BE2C (cell line): ENCODE measurements at regions not wholly inside any gene's neighbourhood (a gene's known extent, or its start where the extent isn't known, plus 50 kb on each side); places are given as distances from the start of the nearest gene placed in this dataset.

Experiments used
- DNase-seq: peaks from one replicate; pipeline ENCODE4 v3.0.0-alpha.2; 2020
- H3K27me3 ChIP-seq: fragments of 250-450 bp; sonication (Bioruptor Pico); 2 replicates; pipeline ENCODE4 v1.5.1; 2020; ENCODE audit warnings: mild to moderate bottlenecking
- H3K36me3 ChIP-seq: fragments of 250-450 bp; sonication (Bioruptor Pico); 2 replicates; pipeline ENCODE4 v1.5.1; 2020; ENCODE audit warnings: mild to moderate bottlenecking
- H3K4me1 ChIP-seq: fragments of 250-450 bp; sonication (Bioruptor Pico); 2 replicates; pipeline ENCODE4 v1.5.1; 2020
- H3K4me3 ChIP-seq: 2 replicates; pipeline ENCODE4 v1.5.1; 2011; ENCODE audit warnings: low read depth, low read length
- H3K9me3 ChIP-seq: fragments of 250-450 bp; sonication (Bioruptor Pico); 2 replicates; pipeline ENCODE4 v1.5.1; 2020
- TF ChIP-seq, protein P1 (sequence below): IDR thresholded peaks from 2 replicates; pipeline ENCODE4 v1.5.1; 2012; ENCODE audit warnings: mild to moderate bottlenecking, low read depth, low read length

GRCh38 chr2:42921147-42921520 lies 128.8 kb upstream of the HAAO start:
- Histone ChIP-seq H3K27me3 (no peaks in the 10 kb centered on the region), H3K9me3 (no peaks in the 10 kb centered on the region), H3K36me3 (no peaks in the 10 kb centered on the region), H3K4me1 (peaks cover 4% of the 10 kb centered on the region), H3K4me3 (no peak overlapping the region)
- TF ChIP-seq, protein P1, sequence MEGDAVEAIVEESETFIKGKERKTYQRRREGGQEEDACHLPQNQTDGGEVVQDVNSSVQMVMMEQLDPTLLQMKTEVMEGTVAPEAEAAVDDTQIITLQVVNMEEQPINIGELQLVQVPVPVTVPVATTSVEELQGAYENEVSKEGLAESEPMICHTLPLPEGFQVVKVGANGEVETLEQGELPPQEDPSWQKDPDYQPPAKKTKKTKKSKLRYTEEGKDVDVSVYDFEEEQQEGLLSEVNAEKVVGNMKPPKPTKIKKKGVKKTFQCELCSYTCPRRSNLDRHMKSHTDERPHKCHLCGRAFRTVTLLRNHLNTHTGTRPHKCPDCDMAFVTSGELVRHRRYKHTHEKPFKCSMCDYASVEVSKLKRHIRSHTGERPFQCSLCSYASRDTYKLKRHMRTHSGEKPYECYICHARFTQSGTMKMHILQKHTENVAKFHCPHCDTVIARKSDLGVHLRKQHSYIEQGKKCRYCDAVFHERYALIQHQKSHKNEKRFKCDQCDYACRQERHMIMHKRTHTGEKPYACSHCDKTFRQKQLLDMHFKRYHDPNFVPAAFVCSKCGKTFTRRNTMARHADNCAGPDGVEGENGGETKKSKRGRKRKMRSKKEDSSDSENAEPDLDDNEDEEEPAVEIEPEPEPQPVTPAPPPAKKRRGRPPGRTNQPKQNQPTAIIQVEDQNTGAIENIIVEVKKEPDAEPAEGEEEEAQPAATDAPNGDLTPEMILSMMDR: no peak
- DNase-seq: no peak

- no peaks in the 10 kb centered on the region for H3K9me3 ChIP-seq
- H3K4me1 ChIP-seq: peaks cover 4% of the 10 kb centered on the region
- TF ChIP-seq, protein P1: no peak
- no peak overlapping the region for H3K4me3 ChIP-seq
- no peak for DNase-seq
- H3K36me3 ChIP-seq: no peaks in the 10 kb centered on the region
- H3K27me3 ChIP-seq: no peaks in the 10 kb centered on the region
These were observed 128.2 kb upstream of the HAAO start for GRCh38 chr2:42920446-42921146.

DNA sequence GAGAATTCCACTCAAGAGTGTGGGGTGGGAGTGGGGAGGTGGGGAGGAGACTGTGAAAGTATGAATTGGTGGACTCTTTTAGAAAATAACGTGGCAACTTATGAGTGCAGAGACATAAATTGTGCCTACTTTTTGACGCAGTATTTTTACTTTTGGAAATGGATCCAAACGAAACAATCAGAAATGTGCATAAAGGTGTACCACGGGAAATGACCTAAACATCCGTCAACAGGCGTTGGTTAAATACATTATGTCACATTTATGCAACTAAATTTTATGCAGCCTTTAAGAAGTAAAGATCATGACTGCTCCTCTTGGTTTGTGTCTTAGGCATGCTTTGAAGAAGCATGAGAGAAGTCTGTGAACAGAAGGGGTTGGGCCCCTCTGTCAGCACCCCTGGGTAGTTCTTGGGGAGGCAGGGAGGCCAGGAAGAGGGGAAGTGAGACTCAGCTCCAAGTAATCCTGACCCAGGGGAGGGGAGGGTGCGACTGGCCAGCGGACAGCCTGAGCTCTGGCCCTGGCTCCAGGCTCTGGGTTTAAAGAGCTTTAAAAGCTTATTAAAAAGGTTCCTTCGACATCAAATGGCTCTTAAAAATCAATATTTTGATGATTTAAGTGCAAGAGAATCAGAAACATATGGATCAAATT lies 126.4 kb upstream of the HAAO start:
- Histone ChIP-seq H3K4me3 (no peak overlapping the region), H3K27me3 (no peaks in the 10 kb centered on the region), H3K36me3 (no peaks in the 10 kb centered on the region), H3K9me3 (no peaks in the 10 kb centered on the region), H3K4me1 (no peaks in the 10 kb centered on the region; the same call in none of the 2 replicates)
- TF ChIP-seq, protein P1: no peak
- DNase-seq: no peak

- H3K4me1 ChIP-seq: no peaks in the 10 kb centered on the region; the same call in 1 of the 2 replicates
- H3K4me3 ChIP-seq: no peak overlapping the region
- TF ChIP-seq, protein P1: no peak
- no peaks in the 10 kb centered on the region for H3K9me3 ChIP-seq
- H3K36me3 ChIP-seq: no peaks in the 10 kb centered on the region
- no peak for DNase-seq
- no peaks in the 10 kb centered on the region for H3K27me3 ChIP-seq
These were observed 125.7 kb upstream of the HAAO start for GRCh38 chr2:42918041-42918440.

DNA sequence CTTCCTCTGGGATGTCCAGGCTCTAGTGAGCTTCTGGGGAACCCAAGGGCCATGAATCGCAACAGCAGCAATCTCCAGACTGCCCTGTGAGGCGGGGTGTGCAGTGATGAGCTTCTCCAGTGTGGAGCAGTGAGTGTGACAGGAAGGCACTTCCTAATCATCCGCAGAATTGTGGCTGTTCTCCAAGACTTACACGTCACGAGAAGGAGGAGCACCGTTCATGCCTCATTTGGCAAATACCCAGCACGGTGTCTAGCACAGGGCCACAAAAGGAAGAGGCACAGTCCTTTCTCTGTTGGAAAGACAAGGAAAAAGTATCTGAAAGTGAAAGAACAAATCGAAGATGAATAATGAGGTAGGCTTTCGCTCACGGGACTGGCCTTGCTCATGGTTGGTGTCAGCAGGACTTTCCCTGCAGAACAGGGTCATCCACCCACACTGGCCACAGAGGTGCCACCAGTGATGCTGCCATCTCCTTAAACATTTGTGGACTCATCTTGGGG lies 125.1 kb upstream of the HAAO start:
- no peak for DNase-seq
- Histone ChIP-seq H3K36me3 (no peaks in the 10 kb centered on the region), H3K9me3 (no peaks in the 10 kb centered on the region), H3K27me3 (no peaks in the 10 kb centered on the region), H3K4me1 (no peaks in the 10 kb centered on the region; the same call in 1 of the 2 replicates), H3K4me3 (no peak overlapping the region)
- TF ChIP-seq, protein P1: no peak

DNA sequence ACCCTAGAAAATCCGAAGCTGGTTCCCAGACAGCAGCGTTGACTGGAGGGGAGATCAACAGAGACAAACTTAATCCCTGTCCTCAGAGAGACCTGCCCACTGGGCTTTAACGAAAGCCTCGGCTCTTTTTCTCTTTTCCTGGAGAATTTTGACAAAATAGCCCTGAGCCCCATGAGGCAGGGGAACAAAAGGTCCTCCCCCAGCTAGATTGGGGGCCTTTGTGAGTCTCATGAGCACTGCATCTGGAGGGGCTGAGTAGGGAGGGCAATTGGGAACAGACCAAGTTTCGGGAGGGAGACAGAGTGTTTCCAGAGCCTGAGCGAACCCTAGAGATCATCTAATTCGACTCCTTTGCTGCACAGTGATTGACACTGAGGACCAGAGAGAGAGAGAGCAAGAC lies 123.9 kb upstream of the HAAO start:
- no peaks in the 10 kb centered on the region for H3K27me3 ChIP-seq
- H3K36me3 ChIP-seq: no peaks in the 10 kb centered on the region
- no peaks in the 10 kb centered on the region for H3K9me3 ChIP-seq
- TF ChIP-seq, protein P1: no peak
- no peak for DNase-seq
- H3K4me1 ChIP-seq: no peaks in the 10 kb centered on the region; the same call in 1 of the 2 replicates
- no peak overlapping the region for H3K4me3 ChIP-seq
